MM.1S (cell line): ENCODE measurements at regions not wholly inside any gene's neighbourhood (a gene's known extent, or its start where the extent isn't known, plus 50 kb on each side); places are given as distances from the start of the nearest gene placed in this dataset.

Source experiments
- DNase-seq: peaks from one replicate; pipeline ENCODE4 v3.0.0-alpha.2; 2015
- H2AFZ ChIP-seq: fragments of 300-600 bp; sonication (generic); 2 replicates; pipeline ENCODE4 v1.6.0; 2016; ENCODE audit warnings: antibody characterized with exemption, low read length
- H3F3A ChIP-seq: fragments of 300-600 bp; sonication (generic); 2 replicates; pipeline ENCODE4 v1.6.1; 2016; ENCODE audit warnings: mild to moderate bottlenecking, antibody characterized with exemption, low read length, moderate library complexity, mixed read lengths; ENCODE audit not compliant: insufficient read depth
- H3K27ac ChIP-seq: fragments of 300-600 bp; sonication (generic); 2 replicates; pipeline ENCODE4 v1.5.1; 2016; ENCODE audit warnings: mild to moderate bottlenecking, low read length
- H3K27me3 ChIP-seq: fragments of 300-600 bp; sonication (generic); replicated peaks from 2 replicates; pipeline ENCODE4 v1.6.0; 2016; ENCODE audit warnings: low read length; ENCODE audit not compliant: insufficient read depth
- H3K36me3 ChIP-seq: fragments of 300-600 bp; sonication (generic); replicated peaks from 2 replicates; pipeline ENCODE4 v1.6.1; 2016; ENCODE audit warnings: mild to moderate bottlenecking, low read length, mixed read lengths; ENCODE audit not compliant: insufficient read depth
- H3K4me1 ChIP-seq: fragments of 300-600 bp; sonication (generic); 2 replicates; pipeline ENCODE4 v1.6.1; 2016; ENCODE audit warnings: low read length, mixed read lengths
- H3K4me2 ChIP-seq: fragments of 300-600 bp; sonication (generic); 2 replicates; pipeline ENCODE4 v1.6.0; 2016; ENCODE audit warnings: low read depth, low read length
- H3K4me3 ChIP-seq: fragments of 300-600 bp; sonication (generic); 2 replicates; pipeline ENCODE4 v1.5.1; 2016; ENCODE audit warnings: low read length, mixed read lengths
- H3K79me2 ChIP-seq: fragments of 300-600 bp; sonication (generic); 2 replicates; pipeline ENCODE4 v1.6.1; 2016; ENCODE audit warnings: mixed run types, low read length, mixed read lengths
- H3K9ac ChIP-seq: fragments of 300-600 bp; sonication (generic); 2 replicates; pipeline ENCODE4 v1.6.1; 2016; ENCODE audit warnings: low read length, mixed read lengths
- H3K9me2 ChIP-seq: fragments of 300-600 bp; sonication (generic); replicated peaks from 2 replicates; pipeline ENCODE4 v1.6.1; 2016; ENCODE audit warnings: mild to moderate bottlenecking, low read length, mixed read lengths; ENCODE audit not compliant: insufficient read depth
- H3K9me3 ChIP-seq: fragments of 300-600 bp; sonication (generic); replicated peaks from 2 replicates; pipeline ENCODE4 v1.6.1; 2016; ENCODE audit warnings: mild to moderate bottlenecking, low read length, mixed read lengths; ENCODE audit not compliant: insufficient read depth
- H4K20me1 ChIP-seq: fragments of 300-600 bp; sonication (generic); 2 replicates; pipeline ENCODE4 v1.6.1; 2016; ENCODE audit warnings: mild to moderate bottlenecking, low read length, moderate library complexity, mixed read lengths; ENCODE audit not compliant: insufficient read depth
- CTCF ChIP-seq: fragments of 300-600 bp; sonication (generic); IDR thresholded peaks from 2 replicates; pipeline ENCODE4 v1.5.1; 2016; ENCODE audit warnings: antibody characterized with exemption, low read length, mixed read lengths
- EZH2 ChIP-seq: fragments of 300-600 bp; sonication (generic); optimal IDR thresholded peaks from 2 replicates; pipeline ENCODE3; 2017; ENCODE audit warnings: low read depth, mild to moderate bottlenecking, antibody characterized with exemption, low read length, mixed read lengths
- EZH2phosphoT487 ChIP-seq: fragments of 300-600 bp; sonication (generic); IDR thresholded peaks from 2 replicates; pipeline ENCODE4 v1.6.1; 2018; ENCODE audit warnings: antibody characterized with exemption, low read length

- H3K9ac ChIP-seq, result no peak overlapping the region
- H3K4me3 ChIP-seq, result no peak overlapping the region
- TF ChIP-seq EZH2 (no peak), CTCF (no peak), EZH2phosphoT487 (no peak)
- no peaks in the 10 kb centered on the region for H3K36me3 ChIP-seq
- H3K79me2 ChIP-seq, result no peaks in the 10 kb centered on the region
- H3F3A ChIP-seq, result no peaks in the 10 kb centered on the region
- no peaks in the 10 kb centered on the region for H3K4me1 ChIP-seq
- H3K9me2 ChIP-seq, result no peaks in the 10 kb centered on the region
- no peaks in the 10 kb centered on the region for H4K20me1 ChIP-seq
- H3K27me3 ChIP-seq, result no peaks in the 10 kb centered on the region
- no peaks in the 10 kb centered on the region for H3K9me3 ChIP-seq
- no peak overlapping the region for H3K4me2 ChIP-seq
- no peak overlapping the region for H3K27ac ChIP-seq
- no peak overlapping the region for H2AFZ ChIP-seq
- no peak for DNase-seq
Observed at GRCh38 chr9:103714992-103715391, 379.1 kb upstream of the SMC2 start.

GRCh38 chr9:103721056-103721455, 373.1 kb upstream of the SMC2 start:
- no peaks in the 10 kb centered on the region for H3K36me3 ChIP-seq
- no peak for DNase-seq
- no peaks in the 10 kb centered on the region for H3K4me1 ChIP-seq
- no peaks in the 10 kb centered on the region for H3K9me2 ChIP-seq
- H3K9me3 ChIP-seq, result no peaks in the 10 kb centered on the region
- no peaks in the 10 kb centered on the region for H3K79me2 ChIP-seq
- H2AFZ ChIP-seq, result no peak overlapping the region
- no peak for TF ChIP-seq EZH2
- no peak for TF ChIP-seq CTCF
- TF ChIP-seq EZH2phosphoT487, result no peak
- no peak overlapping the region for H3K9ac ChIP-seq
- H3K4me2 ChIP-seq, result no peak overlapping the region
- no peak overlapping the region for H3K27ac ChIP-seq
- H4K20me1 ChIP-seq, result no peaks in the 10 kb centered on the region
- H3K27me3 ChIP-seq, result no peaks in the 10 kb centered on the region
- H3F3A ChIP-seq, result no peaks in the 10 kb centered on the region
- no peak overlapping the region for H3K4me3 ChIP-seq

GRCh38 chr9:103730866-103731265, 363.2 kb upstream of the SMC2 start:
- H3K9me2 ChIP-seq, result no peaks in the 10 kb centered on the region
- H3K27ac ChIP-seq, result no peak overlapping the region
- no peaks in the 10 kb centered on the region for H3K27me3 ChIP-seq
- H3K4me3 ChIP-seq, result no peak overlapping the region
- H3K4me1 ChIP-seq, result no peaks in the 10 kb centered on the region
- no peaks in the 10 kb centered on the region for H3K36me3 ChIP-seq
- no peak overlapping the region for H2AFZ ChIP-seq
- H3K9ac ChIP-seq, result no peak overlapping the region
- H3F3A ChIP-seq, result no peaks in the 10 kb centered on the region
- no peaks in the 10 kb centered on the region for H3K79me2 ChIP-seq
- H4K20me1 ChIP-seq, result no peaks in the 10 kb centered on the region
- no peak for DNase-seq
- no peak overlapping the region for H3K4me2 ChIP-seq
- H3K9me3 ChIP-seq, result no peaks in the 10 kb centered on the region
- no peak for TF ChIP-seq EZH2phosphoT487
- TF ChIP-seq EZH2, result no peak
- no peak for TF ChIP-seq CTCF
